HG02852 (cell line): ENCODE measurements at regions not wholly inside any gene's neighbourhood (a gene's known extent, or its start where the extent isn't known, plus 50 kb on each side); places are given as distances from the start of the nearest gene placed in this dataset.

Experiments used
- ATAC-seq: cut with Tn5 transposase; IDR thresholded peaks from one replicate; pipeline ENCODE4 v1.9.1; 2021; ENCODE audit warnings: mild to moderate bottlenecking, moderate library complexity; ENCODE audit not compliant: unreplicated experiment

DNA sequence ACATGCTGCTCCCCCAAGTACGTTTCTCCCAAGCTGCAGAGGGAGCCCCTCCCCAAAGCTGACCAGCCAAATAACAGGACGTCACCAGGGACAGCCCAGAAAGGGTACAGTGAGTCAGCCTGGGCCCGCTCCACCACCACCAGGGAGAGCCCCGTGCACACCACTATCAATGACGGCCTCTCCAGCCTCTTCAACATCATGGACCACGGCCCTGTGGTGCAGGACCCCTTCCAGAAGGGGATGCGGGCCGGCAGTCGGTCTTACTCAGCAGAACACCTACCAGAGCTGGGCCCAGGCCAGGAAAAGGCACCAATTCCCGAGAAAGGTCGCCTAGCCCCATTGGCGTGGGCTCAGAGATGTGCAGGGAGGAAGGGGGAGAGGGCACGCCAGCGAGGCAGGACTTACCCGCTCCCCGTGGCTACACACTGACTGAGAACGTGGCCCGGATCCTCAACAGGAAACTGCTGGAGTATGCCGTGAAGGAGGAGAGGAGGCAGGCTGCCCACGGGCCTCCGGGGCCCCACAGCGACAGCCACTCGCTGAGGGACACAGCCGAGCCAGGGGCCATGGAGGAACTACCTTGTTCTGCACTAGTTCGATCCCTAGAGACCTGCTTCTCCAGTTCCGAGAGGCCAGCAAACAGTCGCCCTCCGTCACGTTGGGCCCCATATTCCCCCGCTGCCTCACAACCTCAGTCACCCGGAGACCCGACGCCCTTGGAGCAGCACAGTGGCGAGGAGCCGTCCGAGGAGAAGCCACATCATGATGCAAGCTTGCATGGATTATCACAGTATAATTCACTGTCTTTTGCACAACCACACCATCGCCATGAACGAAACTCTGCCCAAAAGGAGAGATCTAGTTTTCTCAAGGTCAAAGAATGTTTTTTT, 815.9 kb upstream of the KLHL1 start:
- no peak for ATAC-seq

DNA sequence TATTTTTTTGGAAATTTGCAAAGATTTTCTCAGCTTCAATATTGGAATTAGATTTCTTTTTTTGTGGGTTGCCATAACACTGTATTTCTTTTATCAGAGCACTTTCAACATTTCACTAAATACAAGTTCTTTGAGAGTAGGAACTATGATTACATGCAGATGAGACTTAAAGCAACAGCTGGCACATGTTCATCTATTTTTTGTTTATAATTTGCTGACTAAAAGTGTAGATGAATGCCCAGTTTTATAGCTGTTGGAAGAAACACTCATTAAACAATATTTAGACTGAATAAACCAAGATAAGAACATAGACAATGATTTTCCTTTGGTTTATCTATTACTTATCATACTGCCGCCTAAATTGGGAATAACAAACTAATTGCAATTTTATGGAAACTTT, 803.0 kb upstream of the KLHL1 start:
- ATAC-seq: no peak

DNA sequence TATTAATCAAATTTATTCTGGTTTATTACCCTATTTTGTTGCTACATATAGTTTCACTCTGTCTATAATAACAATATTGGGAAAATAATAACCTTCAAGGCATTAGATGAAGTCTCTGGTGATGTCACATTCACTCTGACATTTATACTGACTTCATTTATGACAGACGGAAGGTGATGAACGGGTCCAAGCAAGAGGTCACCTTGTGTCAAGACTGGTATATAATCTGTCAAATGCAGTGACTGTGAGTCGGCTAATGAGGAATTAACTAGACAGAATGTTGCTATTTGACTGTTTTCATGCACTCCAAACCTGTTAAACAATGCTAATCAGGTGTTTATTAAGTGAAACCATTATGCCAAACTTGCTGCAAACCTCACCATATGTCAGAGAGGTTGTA, 800.5 kb upstream of the KLHL1 start:
- ATAC-seq: no peak

DNA sequence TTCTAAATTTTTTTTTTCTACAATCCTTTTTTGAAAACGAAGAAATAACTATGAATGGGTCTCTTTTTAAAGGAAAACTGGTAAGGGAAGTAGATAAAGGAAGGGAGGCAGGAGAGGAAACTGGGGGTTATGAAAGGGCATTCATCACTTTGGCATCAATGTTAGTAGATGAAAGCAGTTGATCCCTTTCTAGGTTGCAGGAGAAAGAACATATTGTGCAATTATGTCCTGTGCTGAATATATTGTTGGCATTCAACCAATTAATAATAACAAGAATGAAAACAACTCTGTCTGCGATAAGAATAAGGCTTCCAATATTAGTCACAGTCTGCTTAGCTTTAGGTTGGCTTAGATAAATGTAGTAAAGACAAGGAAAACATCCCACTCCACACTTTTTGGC, 796.8 kb upstream of the KLHL1 start:
- no peak for ATAC-seq

DNA sequence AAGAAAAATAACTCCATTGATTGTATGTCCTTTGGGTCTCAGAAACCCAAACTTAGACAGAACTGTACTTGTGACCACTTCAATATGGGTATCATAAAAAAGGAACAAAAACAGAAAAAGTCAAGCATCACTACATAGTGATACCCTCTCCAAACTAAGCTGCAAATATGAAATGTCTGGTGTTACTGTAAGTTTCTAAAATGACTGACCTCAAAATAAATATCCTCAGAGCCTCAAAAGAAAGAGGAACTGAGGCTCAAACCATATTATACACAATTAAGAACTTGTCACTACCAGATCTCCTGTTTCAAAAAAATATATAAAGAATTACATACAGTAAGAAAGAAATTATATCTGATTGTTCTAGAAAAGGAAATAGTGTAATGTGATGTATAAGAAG, 787.9 kb upstream of the KLHL1 start:
- ATAC-seq: peak; percentile 48

DNA sequence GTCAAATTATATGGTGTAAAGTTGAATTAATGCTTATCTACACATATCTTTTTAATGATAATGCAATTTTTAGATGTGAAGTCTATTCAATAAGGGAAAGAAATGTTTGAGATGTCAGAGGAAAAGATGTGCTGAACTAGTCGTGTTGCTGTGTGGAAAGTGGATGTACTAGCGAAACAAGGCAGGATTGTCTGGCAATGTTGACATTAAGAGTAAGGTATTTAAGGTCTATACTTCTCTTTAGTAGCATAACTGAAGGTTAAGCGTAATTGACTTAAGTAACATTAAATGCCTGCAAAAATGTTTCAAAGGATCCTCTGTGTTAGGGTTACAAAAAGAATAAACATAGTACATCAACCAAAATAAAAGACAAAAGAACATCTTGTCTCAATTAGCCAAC, 787.3 kb upstream of the KLHL1 start:
- no peak for ATAC-seq

DNA sequence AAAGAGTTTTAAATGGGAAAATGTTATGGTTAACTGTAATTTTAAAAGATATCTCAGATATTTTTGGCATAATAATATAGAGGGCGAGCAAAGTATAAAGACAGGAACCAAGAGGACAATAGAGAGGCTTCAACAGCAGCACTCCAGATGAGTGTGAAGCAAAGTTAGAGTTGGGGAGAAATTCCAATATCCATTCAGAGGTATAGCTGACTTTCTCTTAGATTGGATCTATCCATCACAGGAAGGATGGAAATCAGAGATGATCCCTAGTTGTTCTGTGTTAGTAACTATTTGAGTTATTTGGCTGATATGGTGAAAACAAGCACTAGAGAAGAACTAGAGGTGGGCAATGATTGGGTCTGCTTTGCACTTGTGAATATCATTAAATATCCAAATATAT, 786.0 kb upstream of the KLHL1 start:
- no peak for ATAC-seq

DNA sequence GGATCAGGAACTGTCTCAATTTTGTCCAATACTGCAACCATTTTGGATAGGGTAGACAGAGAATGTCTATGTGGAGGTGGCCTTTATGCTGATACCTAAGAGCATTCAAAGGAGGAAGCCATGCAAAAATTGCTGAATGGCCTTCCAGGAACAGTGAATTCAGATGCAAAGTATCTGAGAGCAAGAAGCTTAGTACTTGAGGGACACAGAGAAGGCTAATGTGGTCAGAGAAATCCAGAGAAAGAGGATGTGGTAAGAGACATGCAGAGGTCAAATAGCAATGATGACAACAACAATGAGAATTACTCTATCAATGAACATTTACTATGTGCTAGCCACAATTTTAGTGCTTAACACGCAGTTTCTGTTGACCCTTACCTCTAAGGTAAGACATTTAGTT, 785.6 kb upstream of the KLHL1 start:
- peak; percentile 60 for ATAC-seq

DNA sequence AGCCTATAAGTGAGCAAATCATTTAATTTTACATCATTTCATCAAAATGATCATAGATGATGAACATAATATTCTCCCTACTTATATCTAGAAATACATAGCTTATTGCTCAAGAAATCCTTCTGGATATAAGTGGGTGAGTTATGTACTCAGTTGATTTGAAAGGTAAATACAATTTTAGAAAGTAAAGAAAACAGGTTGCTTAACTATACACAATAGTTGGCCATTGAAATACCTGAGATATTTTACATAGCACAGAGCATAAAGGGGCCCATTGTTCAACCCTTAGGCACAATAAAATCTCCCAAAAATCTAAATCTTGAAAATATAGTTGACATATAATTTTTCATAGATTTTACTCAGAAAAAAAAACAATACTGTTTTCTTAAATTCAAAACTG, 782.0 kb upstream of the KLHL1 start:
- ATAC-seq: no peak

DNA sequence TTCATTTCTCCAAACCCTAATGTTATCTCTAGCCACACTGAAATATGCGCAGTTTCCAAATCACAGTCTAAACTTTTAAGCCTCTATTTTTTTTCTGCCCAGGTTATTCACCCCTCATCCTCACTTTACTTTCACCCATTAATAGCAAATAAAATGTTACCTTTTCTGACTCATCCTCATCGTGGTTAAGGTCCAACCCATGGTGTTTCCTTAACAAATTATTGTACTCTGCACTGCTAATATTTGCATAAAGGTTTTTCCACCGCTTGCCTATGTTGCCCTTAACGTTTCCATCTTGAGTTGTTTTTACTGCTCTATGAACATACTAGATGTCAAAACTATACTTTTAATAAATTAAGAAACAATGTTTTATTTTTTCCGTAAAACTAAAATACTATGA, 780.9 kb upstream of the KLHL1 start:
- no peak for ATAC-seq

DNA sequence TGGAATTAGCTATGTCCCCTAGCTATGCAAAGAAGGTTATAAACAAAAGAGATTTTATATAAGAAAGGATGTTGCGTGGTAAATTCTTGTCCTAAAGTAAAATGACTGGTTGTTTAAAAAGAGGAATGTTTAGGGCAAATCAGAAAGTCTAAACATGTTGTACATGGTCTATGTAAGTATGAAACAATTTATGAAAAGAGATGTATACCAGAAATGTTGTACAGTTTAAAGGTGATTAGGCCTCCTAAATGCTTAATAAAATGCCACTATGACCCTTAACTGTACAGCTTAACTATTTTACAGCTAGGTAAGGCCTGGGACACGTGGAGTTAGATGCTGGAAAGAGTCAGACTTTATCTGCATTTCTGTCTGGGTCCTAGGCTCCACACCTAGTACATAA, 775.9 kb upstream of the KLHL1 start:
- ATAC-seq: no peak

DNA sequence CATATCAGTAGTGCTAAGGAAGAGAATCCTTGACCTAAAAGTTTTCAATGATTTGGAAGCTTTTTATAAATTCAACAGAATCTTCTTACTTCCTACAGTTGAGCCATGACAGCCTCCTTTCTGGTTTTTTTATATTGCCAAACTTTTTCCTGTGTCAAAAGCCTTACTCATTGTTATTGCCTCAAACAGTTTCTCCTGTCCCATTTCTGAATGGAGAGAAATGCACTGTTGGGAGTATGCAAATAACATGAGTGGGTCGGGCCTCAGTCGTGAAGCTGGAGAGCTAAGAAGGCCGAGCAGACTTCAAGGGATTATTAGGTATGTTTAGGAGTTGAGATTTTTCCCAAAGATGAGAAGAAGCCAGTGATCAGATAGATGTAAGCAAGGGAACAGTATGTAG, 766.4 kb upstream of the KLHL1 start:
- no peak for ATAC-seq

DNA sequence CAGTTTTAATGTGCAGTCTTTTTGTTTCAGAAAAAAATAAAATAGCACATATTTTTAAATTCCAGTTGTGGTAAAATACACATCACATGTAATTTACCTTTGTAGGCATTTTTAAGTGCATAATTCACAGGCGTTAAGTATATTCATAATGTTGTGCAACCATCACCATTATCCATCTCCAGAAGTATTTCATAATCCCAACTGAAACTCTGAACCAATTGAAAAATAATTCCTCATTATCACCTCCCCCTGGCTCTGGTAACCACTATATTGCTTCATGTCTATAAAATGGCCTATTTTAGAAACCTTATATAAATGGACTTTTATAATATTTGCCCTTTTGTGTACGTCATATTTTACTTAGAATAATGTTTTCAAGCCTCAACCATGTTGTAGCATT, 756.5 kb upstream of the KLHL1 start:
- no peak for ATAC-seq

DNA sequence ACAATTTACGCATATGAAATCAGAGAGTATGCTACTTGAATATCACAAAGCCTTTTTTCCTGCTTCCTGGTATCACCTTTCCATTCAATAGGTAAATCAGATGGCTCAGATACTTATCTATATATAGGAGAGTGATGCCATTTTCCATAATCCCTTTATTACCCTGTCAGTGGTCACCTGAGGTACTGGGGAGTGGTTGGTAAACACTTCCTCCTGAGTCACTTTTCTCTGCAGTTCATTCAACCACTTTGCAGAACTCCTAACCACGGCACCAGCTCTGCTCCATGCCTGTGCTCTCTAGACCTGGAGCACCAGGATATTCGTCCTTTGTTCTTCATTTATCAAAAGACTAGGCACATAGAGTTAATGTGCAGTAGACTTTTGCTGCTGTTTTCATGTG, 748.5 kb upstream of the KLHL1 start:
- no peak for ATAC-seq

DNA sequence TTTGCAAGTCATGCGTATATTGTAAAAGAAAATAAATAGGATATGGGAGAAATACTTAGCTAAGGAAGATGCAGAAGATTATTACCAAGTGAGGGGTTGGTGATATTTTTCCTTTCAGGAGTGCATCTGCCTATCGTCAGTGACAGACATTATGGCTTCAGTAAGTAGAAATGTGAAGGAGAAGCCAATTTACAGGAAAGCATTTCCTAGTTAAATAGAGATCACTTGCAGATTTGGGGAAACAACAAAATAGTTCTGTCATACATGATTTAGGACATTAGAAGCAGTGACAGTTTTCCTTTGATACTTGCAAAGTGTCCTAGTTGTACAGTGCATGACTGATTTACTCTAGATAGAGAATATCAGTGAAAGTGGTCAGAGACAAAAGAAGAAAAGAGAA, 747.8 kb upstream of the KLHL1 start:
- ATAC-seq: no peak

DNA sequence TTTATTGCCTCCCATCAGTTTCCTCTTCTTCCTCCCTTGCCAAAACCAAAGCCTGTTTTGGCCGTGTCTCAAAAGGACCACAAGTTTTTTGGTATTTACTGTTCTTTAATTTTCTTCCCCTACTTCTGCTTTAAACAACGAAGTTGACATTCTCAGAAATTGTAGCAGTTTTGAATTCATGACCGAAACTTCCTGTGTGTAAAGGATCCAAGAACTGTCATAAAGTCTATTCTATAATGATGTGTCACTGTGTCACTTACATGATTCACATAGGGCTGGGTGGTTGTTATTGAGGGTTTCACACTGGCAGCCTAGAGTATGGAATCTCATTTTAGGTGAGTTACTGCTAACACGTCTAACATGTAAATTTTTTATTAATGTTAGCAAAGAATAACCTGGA, 741.0 kb upstream of the KLHL1 start:
- no peak for ATAC-seq

DNA sequence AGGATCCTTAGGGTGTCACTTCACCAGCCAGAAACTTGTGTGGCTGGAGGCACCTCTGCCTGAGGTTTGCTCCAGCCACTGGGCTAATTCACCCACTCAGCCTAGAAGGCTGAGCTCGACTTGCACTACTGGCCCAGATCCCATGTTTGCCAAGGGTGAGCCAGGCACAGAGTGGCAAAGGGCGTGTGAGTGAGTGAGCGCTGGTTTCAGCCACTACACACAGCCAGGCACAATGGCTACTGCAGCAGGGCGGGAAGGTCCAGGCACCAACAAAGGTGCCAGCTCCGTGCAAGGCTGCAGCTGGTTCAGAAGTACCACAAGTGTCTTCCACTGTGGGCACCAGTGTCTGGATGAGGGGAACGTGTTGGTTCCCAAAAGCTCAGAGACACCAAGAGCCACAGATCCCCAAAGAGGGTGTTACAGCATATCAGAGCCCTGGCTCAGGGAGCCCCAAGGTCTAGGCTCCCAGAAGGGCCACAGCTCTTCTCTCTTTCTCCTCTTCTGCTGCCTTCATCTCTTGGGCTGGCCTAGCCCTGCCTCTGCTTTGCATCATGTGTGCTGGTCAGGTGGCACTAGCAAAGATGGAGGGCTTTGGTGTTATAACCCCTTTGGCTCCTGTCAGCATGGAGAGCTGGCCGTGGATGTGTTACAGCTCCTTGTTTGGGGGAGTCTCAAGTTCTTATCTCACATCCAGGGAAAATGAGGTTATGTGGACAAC, 736.3 kb upstream of the KLHL1 start:
- ATAC-seq: no peak

DNA sequence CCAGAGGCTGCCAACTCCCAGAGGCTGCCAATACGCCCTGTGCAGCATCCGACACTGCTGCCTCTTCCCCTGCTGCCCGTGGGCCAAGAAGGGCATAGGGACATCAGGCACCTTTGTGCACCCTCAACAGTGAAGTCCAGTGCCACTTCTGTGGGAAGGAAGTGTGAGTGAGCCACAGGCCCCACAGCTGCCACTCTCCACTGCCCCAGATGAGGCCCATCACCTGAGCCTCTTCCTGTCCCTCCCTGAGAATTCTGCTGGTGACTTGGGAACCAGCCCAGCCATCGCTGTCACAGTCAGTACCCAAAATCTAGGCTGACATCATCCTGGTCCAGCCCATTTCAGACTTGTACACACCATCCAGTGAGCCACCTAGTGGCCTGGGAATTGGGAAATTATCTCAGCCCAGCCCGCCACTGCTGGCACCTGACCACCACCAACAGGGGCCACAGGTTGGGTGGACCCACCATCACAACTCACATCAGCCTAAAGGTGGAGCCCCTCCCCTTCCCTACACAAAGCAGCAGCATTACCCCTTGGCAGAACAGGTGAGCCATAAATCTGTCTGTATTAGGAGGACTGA, 733.9 kb upstream of the KLHL1 start:
- ATAC-seq: no peak

DNA sequence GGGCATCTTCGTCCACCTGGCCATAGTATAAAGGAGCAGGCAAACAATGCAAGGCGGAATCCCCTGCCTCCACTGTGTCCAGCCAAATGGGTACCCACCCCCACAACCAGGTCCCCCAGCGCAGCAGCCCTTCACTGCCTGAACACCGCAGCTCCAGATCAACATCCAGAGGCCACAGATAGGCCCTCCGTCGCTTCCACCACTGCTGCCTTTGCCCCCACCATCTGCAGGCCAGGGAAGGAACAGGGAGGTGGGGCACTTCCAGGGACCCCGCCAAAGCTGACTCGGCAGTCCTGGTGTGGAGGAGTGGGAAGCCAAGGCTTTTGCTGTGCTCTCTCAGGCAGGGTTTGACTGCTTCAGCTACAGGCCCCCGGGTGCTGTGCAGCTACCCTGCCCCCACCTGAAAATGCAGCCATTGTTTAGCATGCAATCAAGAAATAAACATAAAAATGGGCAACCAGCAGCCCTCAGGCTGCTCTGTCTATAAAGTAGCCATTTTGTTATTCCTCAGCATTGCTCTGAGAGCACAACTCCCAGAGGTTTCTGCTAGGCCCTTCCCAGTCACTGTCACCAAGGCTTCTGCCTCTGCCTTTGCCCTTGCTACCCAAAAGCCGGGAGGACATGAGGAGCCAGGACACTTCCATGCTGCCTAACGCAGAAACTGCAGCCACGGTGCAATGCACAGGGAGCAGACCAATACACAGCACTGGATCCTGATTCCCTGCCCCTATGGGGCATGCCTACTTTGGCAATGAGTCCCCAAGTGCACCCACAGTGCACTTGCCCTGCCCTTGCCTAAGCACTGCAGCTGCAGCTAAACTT, 733.2 kb upstream of the KLHL1 start:
- ATAC-seq: no peak

DNA sequence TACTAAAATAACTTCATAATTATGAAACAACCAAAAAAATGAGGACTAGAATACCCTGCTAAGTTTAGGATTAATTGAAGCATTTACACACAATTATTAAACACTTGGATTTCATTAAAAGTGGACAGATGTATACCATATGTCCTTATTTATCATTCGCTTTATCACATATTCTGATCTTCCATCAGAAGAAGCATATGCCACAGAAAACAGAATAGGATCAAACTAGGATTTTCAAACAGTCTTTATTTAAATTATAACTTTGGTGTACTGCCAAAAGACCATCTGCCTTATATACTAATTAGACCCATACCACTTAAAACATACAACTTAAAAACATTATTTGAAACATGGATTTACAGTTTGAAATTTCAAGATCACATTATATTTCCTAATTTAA, 727.1 kb upstream of the KLHL1 start:
- ATAC-seq: no peak

DNA sequence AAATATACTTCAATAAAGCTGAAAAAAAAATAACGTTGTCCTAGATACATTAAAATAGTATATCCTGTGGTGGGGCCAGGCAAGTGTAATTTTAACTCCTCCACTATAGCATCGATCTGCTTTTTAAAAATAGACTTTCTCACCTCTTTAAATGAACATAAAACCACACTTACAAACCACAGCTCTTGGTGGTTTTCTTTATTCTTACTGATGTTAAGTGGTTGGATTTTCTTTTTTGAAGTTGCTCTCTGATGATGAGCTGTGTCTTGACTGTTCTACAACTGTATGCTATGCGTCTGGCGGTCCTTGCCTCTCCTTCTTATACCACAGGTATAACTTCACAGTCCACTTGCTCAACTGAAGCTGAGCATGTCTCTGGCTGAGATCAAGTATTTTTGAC, 721.5 kb upstream of the KLHL1 start:
- ATAC-seq: peak; percentile 64
